K562 (cell line): ENCODE measurements at regions not wholly inside any gene's neighbourhood (a gene's known extent, or its start where the extent isn't known, plus 50 kb on each side); places are given as distances from the start of the nearest gene placed in this dataset.

ENCODE experiments used
- ATAC-seq: fragments of 200-7000 bp; cut with Tn5 transposase; 3 replicates; pipeline ENCODE4 v1.9.1; 2020; ENCODE audit warnings: moderate library complexity
- BruUV-seq: library from RNA; stranded (reverse); fragments of 400-500 nt; replicated peaks from 2 replicates; lab custom pipeline; 2021; lab: Mats Ljungman, UMichigan
- CTCF ChIA-PET: fragments of 300-600 bp; formaldehyde crosslinking; extraction: SDS; loops from one replicate; lab custom pipeline; 2021; ENCODE audit warnings: low intra/inter-chr PET ratio; lab: Yijun Ruan, JAX
- POLR2A ChIA-PET: fragments of 300-600, 350-650 bp; sonication (Branson Sonifier 250); formaldehyde crosslinking; extraction: SDS; loops from one replicate; lab custom pipeline; 2021; ENCODE audit warnings: antibody characterized with exemption, inconsistent platforms; lab: Yijun Ruan, JAX
- DNase-seq, 4 experiments: peaks; one replicate each; pipeline versions ENCODE4 v3.0.0 to v3.0.0-alpha.2; 2011 to 2018; ENCODE audit warnings: low spot score in 3 of 4, mixed read lengths in 3 of 4; ENCODE audit errors: extremely low read depth in 1 of 4
- FAIRE-seq: peaks from 2 replicates; lab custom pipeline; 2011; peaks lifted over from hg19 to GRCh38; lab: Jason Lieb, UNC
- H2AFZ ChIP-seq: 2 replicates; pipeline ENCODE4 v1.6.0; 2011; ENCODE audit warnings: low read depth, low read length, control low read depth, inconsistent platforms
- H3K27ac ChIP-seq: fragments of 200-600 bp; 3 replicates; pipeline ENCODE4 v1.8.0; 2011; ENCODE audit warnings: low read depth, mild to moderate bottlenecking, control low read depth, inconsistent platforms, low read length, moderate library complexity, mixed read lengths; ENCODE audit errors: extremely low read depth
- H3K27me3 ChIP-seq, 2 experiments: fragments of 300-600 bp in 1 of 2; 2 replicates in 1 of 2; 3 replicates in 1 of 2; pipeline versions ENCODE4 v1.6.0 to v1.8.0; 2011; ENCODE audit warnings: inconsistent platforms in 2 of 2, low read length in 2 of 2, mild to moderate bottlenecking in 1 of 2, mixed read lengths in 1 of 2, moderate library complexity in 1 of 2; ENCODE audit not compliant: control insufficient read depth in 2 of 2, insufficient read depth in 2 of 2
- H3K36me3 ChIP-seq: fragments of 300-600 bp; 3 replicates; pipeline ENCODE4 v1.8.0; 2011; ENCODE audit warnings: mild to moderate bottlenecking, low read length, inconsistent platforms; ENCODE audit not compliant: control insufficient read depth, insufficient read depth
- H3K4me1 ChIP-seq, 2 experiments: fragments of 200-600 bp in 1 of 2; replicated peaks in 1 of 2; 2 replicates in 1 of 2; 3 replicates in 1 of 2; pipeline versions ENCODE4 v1.5.1 to v1.8.0; 2011; ENCODE audit warnings: inconsistent platforms in 2 of 2, low read length in 2 of 2, mild to moderate bottlenecking in 1 of 2, mixed read lengths in 1 of 2, moderate library complexity in 1 of 2; ENCODE audit not compliant: control insufficient read depth in 2 of 2, insufficient read depth in 2 of 2
- H3K4me2 ChIP-seq: 2 replicates; pipeline ENCODE4 v1.6.1; 2011; ENCODE audit warnings: low read length, control low read depth, inconsistent platforms, mixed read lengths; ENCODE audit not compliant: insufficient read depth
- H3K4me3 ChIP-seq: fragments of 200-600 bp; sonication (generic), shearing (Covaris generic); 2 replicates; pipeline ENCODE4 v1.5.1; 2016; ENCODE audit warnings: control low read depth, inconsistent platforms
- H3K79me2 ChIP-seq: fragments of 200-600 bp; 3 replicates; pipeline ENCODE4 v1.8.0; 2011; ENCODE audit warnings: low read length, inconsistent platforms; ENCODE audit not compliant: control insufficient read depth, insufficient read depth
- H3K9ac ChIP-seq, 2 experiments: 2 replicates each; pipeline versions ENCODE4 v1.6.0 to v1.6.1; 2011; ENCODE audit warnings: low read depth in 2 of 2, low read length in 2 of 2, control low read depth in 1 of 2, inconsistent platforms in 1 of 2, mild to moderate bottlenecking in 1 of 2, mixed read lengths in 1 of 2; ENCODE audit not compliant: insufficient read depth in 1 of 2
- H3K9me1 ChIP-seq: one replicate; pipeline ENCODE4 v1.6.0; 2011; ENCODE audit warnings: inconsistent platforms, mild to moderate bottlenecking, low read length, moderate library complexity; ENCODE audit not compliant: control insufficient read depth, insufficient read depth
- H3K9me3 ChIP-seq: replicated peaks from 2 replicates; pipeline ENCODE4 v1.5.1; 2011; ENCODE audit warnings: low read depth, low read length, inconsistent platforms; ENCODE audit not compliant: control insufficient read depth, insufficient read depth
- H4K20me1 ChIP-seq: replicated peaks from 2 replicates; pipeline ENCODE4 v1.6.1; 2011; ENCODE audit warnings: low read length, inconsistent platforms, mixed read lengths; ENCODE audit not compliant: control insufficient read depth, insufficient read depth
- ATF1 ChIP-seq, 2 experiments: fragments of 450-650 bp in 1 of 2; IDR thresholded peaks; 2 replicates each; pipeline ENCODE4 v1.6.1; 2016; ENCODE audit warnings: missing compliant biosample characterization in 1 of 2, missing genetic modification characterization in 1 of 2
- BCOR ChIP-seq: fragments of 450-650 bp; IDR thresholded peaks from 2 replicates; pipeline ENCODE4 v1.6.1; 2016
- HDAC1 ChIP-seq, 2 experiments: fragments of 450-650 bp; IDR thresholded peaks; 2 replicates each; pipeline ENCODE4 v1.6.1; 2016 to 2017; ENCODE audit warnings: inconsistent platforms in 1 of 2, mild to moderate bottlenecking in 1 of 2, moderate library complexity in 1 of 2
- JUND ChIP-seq, 2 experiments: IDR thresholded peaks; 2 replicates in 1 of 2; 3 replicates in 1 of 2; pipeline ENCODE4 v1.6.1; 2011; ENCODE audit warnings: borderline replicate concordance in 2 of 2, low read depth in 2 of 2, low read length in 2 of 2, improper control_type of control experiment in 1 of 2, missing biosample characterization in 1 of 2, missing genetic modification characterization in 1 of 2, missing genetic modification reagents in 1 of 2
- MYC ChIP-seq, 2 experiments: fragments of 250-450 bp in 1 of 2; sonication (Bioruptor Pico) in 1 of 2; IDR thresholded peaks; 2 replicates each; pipeline versions ENCODE4 v1.5.1 to v1.6.1; 2012 to 2021; ENCODE audit warnings: low read depth in 2 of 2, borderline replicate concordance in 1 of 2, improper control_type of control experiment in 1 of 2, low read length in 1 of 2, mild to moderate bottlenecking in 1 of 2, moderate library complexity in 1 of 2
- NFE2 ChIP-seq: IDR thresholded peaks from 2 replicates; pipeline ENCODE4 v1.6.1; 2014; ENCODE audit warnings: antibody characterized with exemption, low read depth
- NFXL1 ChIP-seq: fragments of 450-650 bp; formaldehyde crosslinking; IDR thresholded peaks from 2 replicates; pipeline ENCODE4 v1.4.0; 2021; ENCODE audit warnings: mild to moderate bottlenecking
- THRA ChIP-seq: fragments of 450-650 bp; IDR thresholded peaks from 2 replicates; pipeline ENCODE4 v1.6.1; 2017; ENCODE audit warnings: mild to moderate bottlenecking, moderate library complexity
- THRAP3 ChIP-seq: fragments of 450-650 bp; IDR thresholded peaks from 2 replicates; pipeline ENCODE4 v1.6.1; 2016; ENCODE audit warnings: mild to moderate bottlenecking, inconsistent platforms, borderline replicate concordance
- TRIM25 ChIP-seq: fragments of 450-650 bp; IDR thresholded peaks from 2 replicates; pipeline ENCODE4 v1.7.0; 2016; ENCODE audit warnings: borderline replicate concordance
- ZNF121 ChIP-seq: sonication (generic); formaldehyde crosslinking; conservative IDR thresholded peaks from 2 replicates; pipeline ENCODE4 v1.8.0; 2022; ENCODE audit warnings: missing genetic modification reagents
- ZNF655 ChIP-seq: fragments of 250-450 bp; sonication (Bioruptor Pico); IDR thresholded peaks from 2 replicates; pipeline ENCODE4 v1.5.0; 2021
- ZNF695 ChIP-seq: fragments of 450-650 bp; formaldehyde crosslinking; IDR thresholded peaks from 2 replicates; pipeline ENCODE4 v1.4.0; 2020; ENCODE audit warnings: mild to moderate bottlenecking, moderate library complexity
- ZNF696 ChIP-seq: fragments of 250-450 bp; sonication (Bioruptor Pico); conservative IDR thresholded peaks from 2 replicates; pipeline ENCODE4 v1.4.0; 2020; ENCODE audit warnings: mild to moderate bottlenecking, moderate library complexity
- ZSCAN32 ChIP-seq: fragments of 450-650 bp; formaldehyde crosslinking; IDR thresholded peaks from 2 replicates; pipeline ENCODE4 v1.4.0; 2020; ENCODE audit warnings: mild to moderate bottlenecking, moderate library complexity
- WGBS: fragments of 100-300 bp; shearing (Covaris generic); methylation state at CpG from one replicate; pipeline ENCODE4 v1.1.6; 2016; ENCODE audit warnings: low coverage, mixed read lengths; ENCODE audit not compliant: insufficient coverage; ENCODE audit errors: missing lambda C conversion rate; 5-methylcytosine and 5-hydroxymethylcytosine counted together
- in situ Hi-C: fragments of 300-500 bp; cut with MboI; formaldehyde crosslinking; loops from 4 replicates; pipeline ENCODE4 v1.15.0; 2018; ENCODE audit warnings: inconsistent platforms, mixed read lengths
- intact Hi-C: fragments of 100-400 bp; cut with micrococcal nuclease; formaldehyde crosslinking; loops from 2 replicates; pipeline ENCODE4 v1.14.2; 2022
- TF ChIP-seq, protein P1 (sequence below): sonication (generic); formaldehyde crosslinking; IDR thresholded peaks from 2 replicates; pipeline ENCODE4 v1.8.1; 2022; ENCODE audit warnings: missing genetic modification reagents
- TF ChIP-seq, protein P2 (sequence below): sonication (generic); formaldehyde crosslinking; IDR thresholded peaks from 2 replicates; pipeline ENCODE4 v1.8.0; 2022; ENCODE audit warnings: mild to moderate bottlenecking, missing genetic modification reagents

- H3K4me3 ChIP-seq = no peak overlapping the region
- ChIA-PET CTCF (no interaction called here), POLR2A (no interaction called here)
- H2AFZ ChIP-seq = no peak overlapping the region
- H3K79me2 ChIP-seq = no peaks in the 10 kb centered on the region
- intact Hi-C loops = no loop called here
- no peaks in the 10 kb centered on the region for H3K9me1 ChIP-seq
- ATAC-seq = no peak
- H3K27ac ChIP-seq = no peak overlapping the region
- BruUV-seq = no TSS peak
- no peak for DNase-seq
- H3K4me2 ChIP-seq = no peak overlapping the region
- H3K4me1 ChIP-seq = no peaks in the 10 kb centered on the region
- H4K20me1 ChIP-seq = no peaks in the 10 kb centered on the region
- no peaks in the 10 kb centered on the region for H3K9me3 ChIP-seq
- WGBS = 3% methylated on average over 8 of the region's 8 CpGs
- in situ Hi-C loops = no loop called here
- no peak overlapping the region for H3K9ac ChIP-seq
- no peaks in the 10 kb centered on the region for H3K27me3 ChIP-seq
- H3K36me3 ChIP-seq = no peaks in the 10 kb centered on the region
- FAIRE-seq = no peak
- TF ChIP-seq BCOR = no peak
- TF ChIP-seq THRAP3 = no peak
- TF ChIP-seq, protein P1, sequence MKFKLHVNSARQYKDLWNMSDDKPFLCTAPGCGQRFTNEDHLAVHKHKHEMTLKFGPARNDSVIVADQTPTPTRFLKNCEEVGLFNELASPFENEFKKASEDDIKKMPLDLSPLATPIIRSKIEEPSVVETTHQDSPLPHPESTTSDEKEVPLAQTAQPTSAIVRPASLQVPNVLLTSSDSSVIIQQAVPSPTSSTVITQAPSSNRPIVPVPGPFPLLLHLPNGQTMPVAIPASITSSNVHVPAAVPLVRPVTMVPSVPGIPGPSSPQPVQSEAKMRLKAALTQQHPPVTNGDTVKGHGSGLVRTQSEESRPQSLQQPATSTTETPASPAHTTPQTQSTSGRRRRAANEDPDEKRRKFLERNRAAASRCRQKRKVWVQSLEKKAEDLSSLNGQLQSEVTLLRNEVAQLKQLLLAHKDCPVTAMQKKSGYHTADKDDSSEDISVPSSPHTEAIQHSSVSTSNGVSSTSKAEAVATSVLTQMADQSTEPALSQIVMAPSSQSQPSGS = no peak
- TF ChIP-seq JUND (IDR thresholded peaks at IDR 0.05; ENCODE audit: borderline replicate concordance, low read depth, low read length) = no peak
- no peak for TF ChIP-seq JUND (tag; IDR thresholded peaks at IDR 0.05; ENCODE audit: borderline replicate concordance, low read depth, low read length)
- TF ChIP-seq MYC (IDR thresholded peaks at IDR 0.05; ENCODE audit: low read depth, low read length) = no peak
- TF ChIP-seq MYC (CRISPR knock-in tag; IDR thresholded peaks at IDR 0.05; ENCODE audit: borderline replicate concordance, low read depth) = no peak
- TF ChIP-seq ZNF695 (CRISPR knock-in tag) = no peak
- TF ChIP-seq, protein P2, sequence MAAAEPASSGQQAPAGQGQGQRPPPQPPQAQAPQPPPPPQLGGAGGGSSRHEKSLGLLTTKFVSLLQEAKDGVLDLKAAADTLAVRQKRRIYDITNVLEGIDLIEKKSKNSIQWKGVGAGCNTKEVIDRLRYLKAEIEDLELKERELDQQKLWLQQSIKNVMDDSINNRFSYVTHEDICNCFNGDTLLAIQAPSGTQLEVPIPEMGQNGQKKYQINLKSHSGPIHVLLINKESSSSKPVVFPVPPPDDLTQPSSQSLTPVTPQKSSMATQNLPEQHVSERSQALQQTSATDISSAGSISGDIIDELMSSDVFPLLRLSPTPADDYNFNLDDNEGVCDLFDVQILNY (CRISPR knock-in tag) = no peak
- no peak for TF ChIP-seq ZNF655 (CRISPR knock-in tag)
- TF ChIP-seq THRA = no peak
- no peak for TF ChIP-seq ZSCAN32
- TF ChIP-seq HDAC1 (IDR thresholded peaks at IDR 0.05) = no peak
- TF ChIP-seq NFXL1 (CRISPR knock-in tag) = no peak
- TF ChIP-seq ZNF696 (CRISPR knock-in tag) = no peak
- no peak for TF ChIP-seq TRIM25
- TF ChIP-seq ZNF121 (CRISPR knock-in tag) = no peak
- no peak for TF ChIP-seq NFE2
- TF ChIP-seq ATF1 (CRISPR knock-in tag; IDR thresholded peaks at IDR 0.05) = no peak
- no peak for TF ChIP-seq ATF1 (tag; IDR thresholded peaks at IDR 0.05)
These were observed 869.2 kb downstream of the MRPL39 start for GRCh38 chr21:24738063-24738462.
